B cell (primary cell): ENCODE measurements at regions not wholly inside any gene's neighbourhood (a gene's known extent, or its start where the extent isn't known, plus 50 kb on each side); places are given as distances from the start of the nearest gene placed in this dataset.
"Not testable (repeated sequence)": the region's sequence is repeated elsewhere in the genome, so short reads cannot be mapped to it uniquely, and the experiment has no call there.

Experiments used
- ATAC-seq: fragments of 200-7000 bp; cut with Tn5 transposase; one replicate; pipeline ENCODE4 v1.10.0; 2021; ENCODE audit warnings: low read depth, mild to moderate bottlenecking, moderate number of reproducible peaks, moderate library complexity
- CTCF ChIA-PET: fragments of 350-600 bp; sonication (Branson Sonifier 250); formaldehyde crosslinking; loops from one replicate; lab custom pipeline; 2021; ENCODE audit warnings: antibody characterized with exemption, inconsistent platforms; lab: Charles Lee
- POLR2A ChIA-PET: fragments of 350-600 bp; sonication (Branson Sonifier 250); formaldehyde crosslinking; loops from one replicate; lab custom pipeline; 2021; ENCODE audit warnings: antibody characterized with exemption; lab: Charles Lee
- DNase-seq: peaks from one replicate; pipeline ENCODE4 v3.0.0; 2013
- H2AFZ ChIP-seq: 2 replicates; pipeline ENCODE4 v1.6.1; 2012; ENCODE audit warnings: mild to moderate bottlenecking, low read depth, low read length; ENCODE audit not compliant: insufficient read depth, poor library complexity, severe bottlenecking
- H3K27ac ChIP-seq, 2 donors: 1 replicate in 1 of 2; 2 replicates in 1 of 2; pipeline ENCODE4 v1.5.1; 2012 to 2013; ENCODE audit warnings: low read length in 2 of 2, mild to moderate bottlenecking in 2 of 2, moderate library complexity in 1 of 2
- H3K27me3 ChIP-seq, 4 experiments: fragments of 200-600 bp in 1 of 4; sonication (generic) in 1 of 4; replicated peaks in 1 of 4; 1 replicate in 2 of 4; 2 replicates in 2 of 4; pipeline versions ENCODE4 v1.6.1 to v1.7.0; 2013 to 2016; ENCODE audit warnings: low read length in 3 of 4, mild to moderate bottlenecking in 2 of 4, mixed read lengths in 1 of 4, moderate library complexity in 1 of 4; ENCODE audit not compliant: insufficient read depth in 4 of 4, control insufficient read depth in 3 of 4; ENCODE audit errors: control extremely low read depth in 1 of 4
- H3K36me3 ChIP-seq, 2 experiments: replicated peaks in 1 of 2; 1 replicate in 1 of 2; 2 replicates in 1 of 2; pipeline versions ENCODE4 v1.6.1 to v1.7.1; 2013; ENCODE audit warnings: low read length in 1 of 2; ENCODE audit not compliant: insufficient read depth in 2 of 2, control insufficient read depth in 1 of 2; ENCODE audit errors: control extremely low read depth in 1 of 2, extremely low read depth in 1 of 2
- H3K4me1 ChIP-seq, 2 donors: fragments of 200-600 bp in 1 of 2; sonication (generic) in 1 of 2; 1 replicate in 1 of 2; 2 replicates in 1 of 2; pipeline versions ENCODE4 v1.5.1 to v1.6.1; 2013 to 2017; ENCODE audit warnings: low read length in 2 of 2; ENCODE audit not compliant: control insufficient read depth in 2 of 2, insufficient read depth in 2 of 2
- H3K4me2 ChIP-seq: replicated peaks from 2 replicates; pipeline ENCODE3; 2012; ENCODE audit warnings: mild to moderate bottlenecking, low read depth, low read length; ENCODE audit not compliant: poor library complexity, severe bottlenecking
- H3K4me3 ChIP-seq, 5 experiments: fragments of 200-600 bp in 1 of 5; sonication (generic) in 1 of 5; 1 replicate in 3 of 5; 2 replicates in 2 of 5; pipeline versions ENCODE4 v1.5.1 to v1.7.0; 2011 to 2016; ENCODE audit warnings: low read length in 4 of 5, mild to moderate bottlenecking in 4 of 5, low read depth in 2 of 5, control low read depth in 1 of 5, moderate library complexity in 1 of 5; ENCODE audit not compliant: insufficient read depth in 1 of 5; ENCODE audit errors: control extremely low read depth in 1 of 5, extremely low read depth in 1 of 5
- H3K79me2 ChIP-seq: fragments of 200-600 bp; sonication (generic); one replicate; pipeline ENCODE4 v1.6.0; 2016; ENCODE audit warnings: low read length; ENCODE audit not compliant: control insufficient read depth, insufficient read depth
- H3K9ac ChIP-seq: fragments of 200-600 bp; sonication (generic); 2 replicates; pipeline ENCODE4 v1.6.1; 2017; ENCODE audit warnings: mild to moderate bottlenecking, low read length, moderate library complexity
- H3K9me3 ChIP-seq, 3 donors: one replicate each; pipeline versions ENCODE4 v1.6.1 to v1.7.1; 2013; ENCODE audit warnings: low read length in 2 of 3; ENCODE audit not compliant: control insufficient read depth in 2 of 3, insufficient read depth in 1 of 3; ENCODE audit errors: control extremely low read depth in 1 of 3
- H4K20me1 ChIP-seq: 2 replicates; pipeline ENCODE4 v1.6.0; 2012; ENCODE audit warnings: mild to moderate bottlenecking, low read length; ENCODE audit not compliant: insufficient read depth, control insufficient read depth, poor library complexity, severe bottlenecking
- H3K27ac Mint-ChIP-seq: one replicate; pipeline ENCODE4 v1.8.0; 2021; ENCODE audit warnings: mixed read lengths
- H3K27me3 Mint-ChIP-seq: one replicate; pipeline ENCODE4 v1.8.0; 2021; ENCODE audit warnings: mixed read lengths
- H3K4me1 Mint-ChIP-seq: one replicate; pipeline ENCODE4 v1.8.0; 2021; ENCODE audit warnings: mixed read lengths
- H3K4me3 Mint-ChIP-seq: one replicate; pipeline ENCODE4 v1.8.0; 2021; ENCODE audit warnings: mixed read lengths
- H3K9me3 Mint-ChIP-seq: one replicate; pipeline ENCODE4 v1.8.0; 2022; ENCODE audit warnings: mixed read lengths; ENCODE audit not compliant: insufficient read depth
- CTCF ChIP-seq: fragments of 200-600 bp; IDR thresholded peaks from one replicate; pipeline ENCODE4 v1.8.0; 2022; ENCODE audit warnings: antibody characterized with exemption, mild to moderate bottlenecking
- EZH2 ChIP-seq: IDR thresholded peaks from 2 replicates; pipeline ENCODE4 v1.6.1; 2012; ENCODE audit warnings: borderline replicate concordance, low read depth, mild to moderate bottlenecking, moderate library complexity, low read length; ENCODE audit not compliant: insufficient read depth, poor library complexity, severe bottlenecking
- WGBS: methylation state at CpG from one replicate; pipeline ENCODE4 v1.1.5; 2013; ENCODE audit warnings: missing lambda C conversion rate; ENCODE audit not compliant: insufficient coverage; 5-methylcytosine and 5-hydroxymethylcytosine counted together
- intact Hi-C: fragments of 100-400 bp; cut with micrococcal nuclease; formaldehyde crosslinking; loops from one replicate; pipeline ENCODE4 v1.10.0; 2022

- H4K20me1 ChIP-seq, H3K27ac Mint-ChIP-seq, H3K4me3 ChIP-seq, H3K4me1 Mint-ChIP-seq, POLR2A ChIA-PET, DNase-seq, intact Hi-C loops, H3K9ac ChIP-seq, H3K9me3 ChIP-seq, H3K4me2 ChIP-seq, H3K4me3 Mint-ChIP-seq, H3K79me2 ChIP-seq, H3K4me1 ChIP-seq, CTCF ChIA-PET, H3K27me3 Mint-ChIP-seq, H3K27me3 ChIP-seq, H2AFZ ChIP-seq, H3K27ac ChIP-seq, H3K36me3 ChIP-seq, ATAC-seq: not testable (repeated sequence)
- 86% methylated on average over 17 of the region's 17 CpGs for WGBS
- peaks cover 12% of the 10 kb centered on the region for H3K9me3 Mint-ChIP-seq
Measured at GRCh38 chr6:104670834-104671590, 188.7 kb downstream of the HACE1 start.

GRCh38 chr6:104669483-104669882, 190.2 kb downstream of the HACE1 start:
- Mint-ChIP-seq H3K9me3 (peaks cover 8% of the 10 kb centered on the region), H3K27ac (no peak overlapping the region), H3K27me3 (no peaks in the 10 kb centered on the region), H3K4me1 (no peaks in the 10 kb centered on the region), H3K4me3 (no peak overlapping the region)
- Histone ChIP-seq H3K9ac (no peak overlapping the region), H3K4me2 (no peak overlapping the region), H3K36me3 (no peaks in the 10 kb centered on the region), H3K79me2 (no peaks in the 10 kb centered on the region), H3K27me3 (no peaks in the 10 kb centered on the region), H3K4me1 (no peaks in the 10 kb centered on the region), H3K9me3 (peaks cover 0 to 9% (median 0%) of the 10 kb centered on the region in 3 donors), H3K27ac (no peak overlapping the region), H3K4me3 (no peak overlapping the region), H2AFZ (no peak overlapping the region), H4K20me1 (no peaks in the 10 kb centered on the region)
- CTCF ChIA-PET, result no interaction called here
- 92% methylated on average over 2 of the region's 5 CpGs for WGBS
- TF ChIP-seq EZH2, result no peak
- no peak for TF ChIP-seq CTCF
- no peak for DNase-seq
- POLR2A ChIA-PET, result no interaction called here
- intact Hi-C loops, result no loop called here
- no peak for ATAC-seq
